Endothelial cell of umbilical vein (primary cell): ENCODE measurements at regions not wholly inside any gene's neighbourhood (a gene's known extent, or its start where the extent isn't known, plus 50 kb on each side); places are given as distances from the start of the nearest gene placed in this dataset.

Source experiments
- EZH2 ChIP-seq: IDR thresholded peaks from 2 replicates; pipeline ENCODE4 v1.6.1; 2012; ENCODE audit warnings: borderline replicate concordance, low read depth, mild to moderate bottlenecking, moderate library complexity, low read length, inconsistent platforms; ENCODE audit not compliant: severe bottlenecking
- FOS ChIP-seq: IDR thresholded peaks from 2 replicates; pipeline ENCODE4 v1.6.1; 2011; ENCODE audit warnings: mild to moderate bottlenecking, low read length, moderate library complexity, borderline replicate concordance; ENCODE audit not compliant: insufficient read depth
- GATA2 ChIP-seq: IDR thresholded peaks from 2 replicates; pipeline ENCODE4 v1.7.0; 2011; ENCODE audit warnings: low read depth, mild to moderate bottlenecking, moderate library complexity, mixed read lengths, low read length; ENCODE audit not compliant: insufficient read length, insufficient read depth
- JUN ChIP-seq: IDR thresholded peaks from 2 replicates; pipeline ENCODE4 v1.6.1; 2011; ENCODE audit warnings: borderline replicate concordance, low read depth; ENCODE audit not compliant: insufficient read length, insufficient read depth
- MYC ChIP-seq: IDR thresholded peaks from one replicate; pipeline ENCODE4 v1.6.1; 2011; ENCODE audit warnings: mild to moderate bottlenecking, low read depth, low read length
- POLR2A ChIP-seq: IDR thresholded peaks from 2 replicates; pipeline ENCODE4 v1.6.1; 2012; ENCODE audit warnings: low read depth, mild to moderate bottlenecking, control low read depth, low read length
- POLR2AphosphoS5 ChIP-seq: IDR thresholded peaks from 2 replicates; pipeline ENCODE4 v1.6.1; 2012; ENCODE audit warnings: low read depth, mild to moderate bottlenecking, control low read depth, low read length, moderate library complexity; ENCODE audit not compliant: insufficient read depth
- TF ChIP-seq, protein P1 (sequence below), 2 donors: IDR thresholded peaks; 1 replicate in 1 of 2; 2 replicates in 1 of 2; pipeline ENCODE4 v1.5.1; 2011; ENCODE audit warnings: low read length in 2 of 2, mild to moderate bottlenecking in 2 of 2, moderate library complexity in 2 of 2, control low read depth in 1 of 2, inconsistent platforms in 1 of 2, low read depth in 1 of 2; ENCODE audit not compliant: insufficient read depth in 1 of 2; ENCODE audit errors: extremely low read depth in 1 of 2
- TF ChIP-seq, protein P2 (sequence below): IDR thresholded peaks from 2 replicates; pipeline ENCODE4 v1.6.1; 2011; ENCODE audit not compliant: insufficient read depth, insufficient read length

DNA sequence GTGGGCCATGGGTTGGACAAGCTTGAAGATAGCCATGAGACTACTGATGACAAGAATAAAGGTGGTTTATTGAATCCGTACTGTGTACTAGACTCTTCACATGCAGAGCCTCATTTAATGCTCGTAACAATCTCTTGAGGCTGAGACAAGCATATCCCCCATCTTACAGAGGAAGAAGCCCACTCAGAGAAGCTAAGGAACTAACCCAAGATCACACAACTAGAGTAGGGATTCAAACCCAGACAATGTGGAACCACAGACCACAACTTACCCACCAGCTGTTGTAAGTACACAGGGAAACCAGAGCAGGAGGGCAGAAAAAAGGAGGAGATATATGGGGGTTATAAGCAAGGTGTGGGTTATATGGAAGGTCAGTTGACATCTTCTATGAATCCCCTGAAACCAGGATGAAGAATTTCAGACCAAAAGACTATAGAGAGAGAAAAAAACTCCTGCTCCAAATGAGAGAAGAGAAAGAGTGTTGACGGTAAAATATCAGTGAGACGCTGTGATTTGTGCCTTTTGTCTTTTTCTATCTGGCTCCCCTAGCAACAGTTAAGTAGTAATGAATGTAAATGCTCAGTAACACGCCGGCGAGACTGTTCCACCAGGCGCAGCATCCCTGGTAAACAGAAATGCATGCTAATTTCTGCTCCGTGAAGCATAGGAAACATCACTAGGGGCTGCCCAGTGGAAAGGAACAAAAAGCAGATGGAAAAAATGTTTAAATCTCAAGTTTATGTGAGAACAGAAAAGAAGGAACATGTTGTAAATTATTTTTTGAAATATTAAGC, 80.1 kb upstream of the SLC22A16 start:
- no peak for TF ChIP-seq POLR2A
- TF ChIP-seq, protein P1, sequence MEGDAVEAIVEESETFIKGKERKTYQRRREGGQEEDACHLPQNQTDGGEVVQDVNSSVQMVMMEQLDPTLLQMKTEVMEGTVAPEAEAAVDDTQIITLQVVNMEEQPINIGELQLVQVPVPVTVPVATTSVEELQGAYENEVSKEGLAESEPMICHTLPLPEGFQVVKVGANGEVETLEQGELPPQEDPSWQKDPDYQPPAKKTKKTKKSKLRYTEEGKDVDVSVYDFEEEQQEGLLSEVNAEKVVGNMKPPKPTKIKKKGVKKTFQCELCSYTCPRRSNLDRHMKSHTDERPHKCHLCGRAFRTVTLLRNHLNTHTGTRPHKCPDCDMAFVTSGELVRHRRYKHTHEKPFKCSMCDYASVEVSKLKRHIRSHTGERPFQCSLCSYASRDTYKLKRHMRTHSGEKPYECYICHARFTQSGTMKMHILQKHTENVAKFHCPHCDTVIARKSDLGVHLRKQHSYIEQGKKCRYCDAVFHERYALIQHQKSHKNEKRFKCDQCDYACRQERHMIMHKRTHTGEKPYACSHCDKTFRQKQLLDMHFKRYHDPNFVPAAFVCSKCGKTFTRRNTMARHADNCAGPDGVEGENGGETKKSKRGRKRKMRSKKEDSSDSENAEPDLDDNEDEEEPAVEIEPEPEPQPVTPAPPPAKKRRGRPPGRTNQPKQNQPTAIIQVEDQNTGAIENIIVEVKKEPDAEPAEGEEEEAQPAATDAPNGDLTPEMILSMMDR (IDR thresholded peaks at IDR 0.05; ENCODE audit: extremely low read depth in 1 of 2, insufficient read depth in 1 of 2, low read depth in 1 of 2, low read length in 2 of 2), result no peak
- no peak for TF ChIP-seq EZH2
- TF ChIP-seq JUN, result no peak
- no peak for TF ChIP-seq POLR2AphosphoS5
- no peak for TF ChIP-seq GATA2
- TF ChIP-seq MYC, result no peak
- TF ChIP-seq, protein P2, sequence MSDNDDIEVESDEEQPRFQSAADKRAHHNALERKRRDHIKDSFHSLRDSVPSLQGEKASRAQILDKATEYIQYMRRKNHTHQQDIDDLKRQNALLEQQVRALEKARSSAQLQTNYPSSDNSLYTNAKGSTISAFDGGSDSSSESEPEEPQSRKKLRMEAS, result no peak
- no peak for TF ChIP-seq FOS
